ENCODE measurements at regions not wholly inside any gene's neighbourhood (a gene's known extent, or its start where the extent isn't known, plus 50 kb on each side); places are given as distances from the start of the nearest gene placed in this dataset.
A peak's percentile ranks its signal among the peaks of the same experiment; 100 is the strongest.

- H3K27me3 Mint-ChIP-seq, result no peaks in the 10 kb centered on the region
- peaks cover 2% of the 10 kb centered on the region for H3K36me3 Mint-ChIP-seq (ENCODE audit: insufficient read depth)
- no peak overlapping the region for H3K27ac Mint-ChIP-seq (ENCODE audit: low read depth)
- ATAC-seq (replicated peaks; ENCODE audit: extremely low read depth, poor library complexity, severe bottlenecking) (no peak), DNase-seq (ENCODE audit: low spot score in 2 of 2) (no peak)
- no peak overlapping the region for H3K4me3 Mint-ChIP-seq
- H3K9me3 Mint-ChIP-seq, result peaks cover 8% of the 10 kb centered on the region
- no peaks in the 10 kb centered on the region for H3K4me1 Mint-ChIP-seq
These were observed 262.4 kb downstream of the ADGRA3 start for GRCh38 chr4:22253431-22253830.

- DNase-seq (ENCODE audit: low spot score in 2 of 2) (no peak), ATAC-seq (replicated peaks; ENCODE audit: extremely low read depth, poor library complexity, severe bottlenecking) (no peak)
- Mint-ChIP-seq H3K4me3 (no peak overlapping the region), H3K36me3 (ENCODE audit: insufficient read depth) (peaks cover 2% of the 10 kb centered on the region), H3K27ac (ENCODE audit: low read depth) (no peak overlapping the region), H3K4me1 (no peaks in the 10 kb centered on the region), H3K27me3 (no peaks in the 10 kb centered on the region), H3K9me3 (peaks cover 6% of the 10 kb centered on the region)
These were observed 269.0 kb downstream of the ADGRA3 start for GRCh38 chr4:22246847-22247246.

GRCh38 chr4:22245294-22245693, 270.6 kb downstream of the ADGRA3 start:
- no peaks in the 10 kb centered on the region for H3K4me1 Mint-ChIP-seq
- H3K4me3 Mint-ChIP-seq, result no peak overlapping the region
- no peak for DNase-seq (ENCODE audit: low spot score in 2 of 2)
- peaks cover 6% of the 10 kb centered on the region for H3K9me3 Mint-ChIP-seq
- H3K36me3 Mint-ChIP-seq (ENCODE audit: insufficient read depth), result peaks cover 2% of the 10 kb centered on the region
- H3K27ac Mint-ChIP-seq (ENCODE audit: low read depth), result no peak overlapping the region
- no peaks in the 10 kb centered on the region for H3K27me3 Mint-ChIP-seq
- no peak for ATAC-seq (replicated peaks; ENCODE audit: extremely low read depth, poor library complexity, severe bottlenecking)

- H3K27ac Mint-ChIP-seq (ENCODE audit: low read depth), result no peak overlapping the region
- H3K9me3 Mint-ChIP-seq, result peaks cover under 1% of the 10 kb centered on the region
- H3K4me3 Mint-ChIP-seq, result no peak overlapping the region
- DNase-seq (ENCODE audit: low spot score in 2 of 2), result no peak
- ATAC-seq (replicated peaks; ENCODE audit: extremely low read depth, poor library complexity, severe bottlenecking), result no peak
- H3K36me3 Mint-ChIP-seq (ENCODE audit: insufficient read depth), result no peaks in the 10 kb centered on the region
- H3K27me3 Mint-ChIP-seq, result no peaks in the 10 kb centered on the region
- no peaks in the 10 kb centered on the region for H3K4me1 Mint-ChIP-seq
These were observed 274.5 kb downstream of the ADGRA3 start for GRCh38 chr4:22241415-22241814.

GRCh38 chr4:22240814-22241213, 275.1 kb downstream of the ADGRA3 start:
- H3K27me3 Mint-ChIP-seq, result no peaks in the 10 kb centered on the region
- DNase-seq (ENCODE audit: low spot score in 2 of 2) (no peak), ATAC-seq (replicated peaks; ENCODE audit: extremely low read depth, poor library complexity, severe bottlenecking) (no peak)
- peaks cover 6% of the 10 kb centered on the region for H3K9me3 Mint-ChIP-seq
- H3K27ac Mint-ChIP-seq (ENCODE audit: low read depth), result no peak overlapping the region
- H3K4me1 Mint-ChIP-seq, result no peaks in the 10 kb centered on the region
- H3K4me3 Mint-ChIP-seq, result no peak overlapping the region
- no peaks in the 10 kb centered on the region for H3K36me3 Mint-ChIP-seq (ENCODE audit: insufficient read depth)

GRCh38 chr4:22238742-22239141, 277.1 kb downstream of the ADGRA3 start:
- no peaks in the 10 kb centered on the region for H3K27me3 Mint-ChIP-seq
- no peaks in the 10 kb centered on the region for H3K36me3 Mint-ChIP-seq (ENCODE audit: insufficient read depth)
- no peaks in the 10 kb centered on the region for H3K4me1 Mint-ChIP-seq
- peaks cover 6% of the 10 kb centered on the region for H3K9me3 Mint-ChIP-seq
- no peak for ATAC-seq (replicated peaks; ENCODE audit: extremely low read depth, poor library complexity, severe bottlenecking)
- H3K4me3 Mint-ChIP-seq, result no peak overlapping the region
- DNase-seq (ENCODE audit: low spot score in 2 of 2), result no peak
- no peak overlapping the region for H3K27ac Mint-ChIP-seq (ENCODE audit: low read depth)

GRCh38 chr4:22237846-22238494, 277.9 kb downstream of the ADGRA3 start:
- no peak for DNase-seq (ENCODE audit: low spot score in 2 of 2)
- Mint-ChIP-seq H3K4me1 (no peaks in the 10 kb centered on the region), H3K27ac (ENCODE audit: low read depth) (no peak overlapping the region), H3K36me3 (ENCODE audit: insufficient read depth) (no peaks in the 10 kb centered on the region), H3K9me3 (peaks cover 6% of the 10 kb centered on the region), H3K4me3 (peak overlapping the region; percentile 43), H3K27me3 (no peaks in the 10 kb centered on the region)
- ATAC-seq (replicated peaks; ENCODE audit: extremely low read depth, poor library complexity, severe bottlenecking), result peak; percentile 21

- DNase-seq (ENCODE audit: low spot score in 2 of 2), result peak in 1 of 2 donors; percentile 17
- H3K36me3 Mint-ChIP-seq (ENCODE audit: insufficient read depth), result no peaks in the 10 kb centered on the region
- peak overlapping the region; percentile 43 for H3K4me3 Mint-ChIP-seq
- peaks cover 6% of the 10 kb centered on the region for H3K9me3 Mint-ChIP-seq
- no peak overlapping the region for H3K27ac Mint-ChIP-seq (ENCODE audit: low read depth)
- ATAC-seq (replicated peaks; ENCODE audit: extremely low read depth, poor library complexity, severe bottlenecking), result peak; percentile 59
- no peaks in the 10 kb centered on the region for H3K27me3 Mint-ChIP-seq
- H3K4me1 Mint-ChIP-seq, result no peaks in the 10 kb centered on the region
These were observed 278.6 kb downstream of the ADGRA3 start for GRCh38 chr4:22237155-22237751.

- Mint-ChIP-seq H3K36me3 (ENCODE audit: insufficient read depth) (peaks cover 2% of the 10 kb centered on the region), H3K9me3 (peaks cover 6% of the 10 kb centered on the region), H3K27me3 (no peaks in the 10 kb centered on the region), H3K4me1 (no peaks in the 10 kb centered on the region), H3K27ac (ENCODE audit: low read depth) (no peak overlapping the region), H3K4me3 (no peak overlapping the region)
- no peak for ATAC-seq (replicated peaks; ENCODE audit: extremely low read depth, poor library complexity, severe bottlenecking)
- no peak for DNase-seq (ENCODE audit: low spot score in 2 of 2)
These were observed 280.2 kb downstream of the ADGRA3 start for GRCh38 chr4:22235698-22236097.

GRCh38 chr4:22233230-22233629, 282.6 kb downstream of the ADGRA3 start:
- DNase-seq (ENCODE audit: low spot score in 2 of 2) (no peak), ATAC-seq (replicated peaks; ENCODE audit: extremely low read depth, poor library complexity, severe bottlenecking) (no peak)
- Mint-ChIP-seq H3K27me3 (no peaks in the 10 kb centered on the region), H3K4me1 (no peaks in the 10 kb centered on the region), H3K9me3 (peaks cover 12% of the 10 kb centered on the region), H3K4me3 (no peak overlapping the region), H3K36me3 (ENCODE audit: insufficient read depth) (peaks cover 2% of the 10 kb centered on the region), H3K27ac (ENCODE audit: low read depth) (no peak overlapping the region)

- DNase-seq (ENCODE audit: low spot score in 2 of 2) (no peak), ATAC-seq (replicated peaks; ENCODE audit: extremely low read depth, poor library complexity, severe bottlenecking) (no peak)
- H3K4me1 Mint-ChIP-seq, result no peaks in the 10 kb centered on the region
- H3K4me3 Mint-ChIP-seq, result no peak overlapping the region
- no peaks in the 10 kb centered on the region for H3K36me3 Mint-ChIP-seq (ENCODE audit: insufficient read depth)
- H3K27ac Mint-ChIP-seq (ENCODE audit: low read depth), result no peak overlapping the region
- H3K27me3 Mint-ChIP-seq, result no peaks in the 10 kb centered on the region
- peaks cover 12% of the 10 kb centered on the region for H3K9me3 Mint-ChIP-seq
These were observed 272.4 kb upstream of the KCNIP4 start for GRCh38 chr4:22220965-22221364.

GRCh38 chr4:22217480-22217879, 268.9 kb upstream of the KCNIP4 start:
- H3K27me3 Mint-ChIP-seq, result no peaks in the 10 kb centered on the region
- DNase-seq (ENCODE audit: low spot score in 2 of 2) (no peak), ATAC-seq (replicated peaks; ENCODE audit: extremely low read depth, poor library complexity, severe bottlenecking) (no peak)
- no peak overlapping the region for H3K4me3 Mint-ChIP-seq
- H3K9me3 Mint-ChIP-seq, result peaks cover 9% of the 10 kb centered on the region
- H3K4me1 Mint-ChIP-seq, result no peaks in the 10 kb centered on the region
- no peak overlapping the region for H3K27ac Mint-ChIP-seq (ENCODE audit: low read depth)
- H3K36me3 Mint-ChIP-seq (ENCODE audit: insufficient read depth), result no peaks in the 10 kb centered on the region

GRCh38 chr4:22216278-22216677, 267.7 kb upstream of the KCNIP4 start:
- ATAC-seq (replicated peaks; ENCODE audit: extremely low read depth, poor library complexity, severe bottlenecking) (no peak), DNase-seq (ENCODE audit: low spot score in 2 of 2) (no peak)
- no peaks in the 10 kb centered on the region for H3K27me3 Mint-ChIP-seq
- H3K27ac Mint-ChIP-seq (ENCODE audit: low read depth), result no peak overlapping the region
- H3K4me3 Mint-ChIP-seq, result no peak overlapping the region
- H3K36me3 Mint-ChIP-seq (ENCODE audit: insufficient read depth), result no peaks in the 10 kb centered on the region
- H3K9me3 Mint-ChIP-seq, result peaks cover 16% of the 10 kb centered on the region
- H3K4me1 Mint-ChIP-seq, result no peaks in the 10 kb centered on the region
